ENCODE measurements at regions not wholly inside any gene's neighbourhood (a gene's known extent, or its start where the extent isn't known, plus 50 kb on each side); places are given as distances from the start of the nearest gene placed in this dataset.

DNA sequence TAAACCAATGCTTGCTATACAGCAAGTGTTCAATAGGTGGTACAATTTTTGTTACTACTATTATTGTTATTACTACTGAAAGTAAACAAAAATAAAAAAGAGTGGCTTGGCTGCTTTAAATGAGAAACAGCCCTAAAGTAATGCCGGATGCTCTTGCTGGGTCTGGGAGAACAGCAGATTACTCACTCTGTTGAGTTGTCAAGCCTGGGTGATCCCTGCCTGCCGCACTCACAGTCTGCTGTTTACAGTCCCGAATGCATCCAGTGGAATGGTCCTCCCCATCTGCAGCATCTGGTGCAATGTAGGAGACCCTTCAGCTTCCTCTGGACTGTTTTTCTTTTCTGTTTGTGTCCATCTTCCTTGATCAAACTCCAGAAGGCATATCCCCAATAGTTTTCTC, 102.7 kb upstream of the IVNS1ABP start:
- Histone ChIP-seq H3K36me3 (ENCODE audit: control insufficient read depth in 2 of 2, extremely low read depth in 1 of 2, insufficient read depth in 2 of 2, low read length in 2 of 2) (no peaks in the 10 kb centered on the region), H3K4me2 (ENCODE audit: insufficient read depth, low read length) (no peak overlapping the region), H3K4me3 (replicated peaks in 1 of 3; ENCODE audit: insufficient read depth in 1 of 3, low read depth in 1 of 3, low read length in 3 of 3) (no peak overlapping the region), H3K9ac (replicated peaks; ENCODE audit: extremely low read depth, insufficient read depth, low read length) (no peak overlapping the region), H2AFZ (ENCODE audit: low read depth, low read length) (no peak overlapping the region), H3K27me3 (ENCODE audit: control insufficient read depth in 2 of 2, insufficient read depth in 2 of 2, low read length in 2 of 2) (no peaks in the 10 kb centered on the region), H3K79me2 (ENCODE audit: control insufficient read depth, insufficient read depth, low read length) (no peaks in the 10 kb centered on the region), H3K27ac (ENCODE audit: insufficient read depth, low read depth, low read length) (no peak overlapping the region), H4K20me1 (replicated peaks; ENCODE audit: control insufficient read depth, extremely low read depth, insufficient read depth, low read length) (no peaks in the 10 kb centered on the region), H3K9me3 (replicated peaks; ENCODE audit: control insufficient read depth, insufficient read depth, low read length) (no peaks in the 10 kb centered on the region), H3K9me1 (replicated peaks; ENCODE audit: control insufficient read depth, extremely low read depth, insufficient read depth, low read length) (no peaks in the 10 kb centered on the region), H3K4me1 (ENCODE audit: control insufficient read depth, extremely low read depth, insufficient read depth, low read length) (no peaks in the 10 kb centered on the region)
- DNase-seq (ENCODE audit: low read depth, low spot score) = no peak
- no TSS peak for BruUV-seq (replicated peaks)
- FAIRE-seq = no peak
- TF ChIP-seq POLR2AphosphoS5 (IDR thresholded peaks at IDR 0.05; ENCODE audit: insufficient read depth, low read depth, low read length) (no peak), FOS (IDR thresholded peaks at IDR 0.05; ENCODE audit: borderline replicate concordance, insufficient read depth, low read length) (no peak), EZH2 (IDR thresholded peaks at IDR 0.05; ENCODE audit: borderline replicate concordance, low read depth, low read length, severe bottlenecking) (no peak), GATA2 (IDR thresholded peaks at IDR 0.05; ENCODE audit: insufficient read depth, insufficient read length, low read depth, low read length) (no peak), MYC (IDR thresholded peaks at IDR 0.05; ENCODE audit: low read depth, low read length) (no peak)
- ChIA-PET CTCF (no interaction called here), POLR2A (no interaction called here)
- dilution Hi-C loops (cut with MboI; ENCODE audit: extremely low pct_ligation_motif_present, low sequenced_read_pairs) = no loop called here
- intact Hi-C loops (cut with micrococcal nuclease) = no loop called here

DNA sequence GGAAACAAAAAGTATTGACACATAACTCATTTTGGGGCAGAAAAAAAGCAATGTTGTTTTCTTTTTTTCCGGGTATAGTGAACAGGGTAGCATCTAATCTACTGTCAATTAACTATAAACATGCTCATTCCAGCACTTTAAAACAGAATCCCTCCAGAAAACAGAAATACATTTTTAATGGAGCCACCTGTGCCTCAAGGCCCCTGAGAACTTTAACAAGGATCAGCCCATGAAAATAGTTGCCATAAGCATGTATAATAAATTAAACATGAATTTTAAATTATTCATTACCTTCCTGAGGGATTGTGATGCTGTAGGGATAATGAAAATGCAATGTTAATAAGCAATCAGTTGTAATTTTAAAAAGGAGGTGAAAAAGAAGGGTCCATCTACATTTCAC, 101.4 kb upstream of the IVNS1ABP start:
- CTCF ChIA-PET = interaction anchor here (0.8 to 1.6 kb wide), 7 partner anchors 8 to 262 kb away, joined by 3 to 4 read pairs (median 3); no protein-coding TSS in a partner anchor
- no peak overlapping the region for H3K9ac ChIP-seq (replicated peaks; ENCODE audit: extremely low read depth, insufficient read depth, low read length)
- H3K4me1 ChIP-seq (ENCODE audit: control insufficient read depth, extremely low read depth, insufficient read depth, low read length) = no peaks in the 10 kb centered on the region
- no peak overlapping the region for H2AFZ ChIP-seq (ENCODE audit: low read depth, low read length)
- H3K36me3 ChIP-seq (ENCODE audit: control insufficient read depth in 2 of 2, extremely low read depth in 1 of 2, insufficient read depth in 2 of 2, low read length in 2 of 2) = no peaks in the 10 kb centered on the region
- no peak for FAIRE-seq
- intact Hi-C loops (cut with micrococcal nuclease) = no loop called here
- no peaks in the 10 kb centered on the region for H4K20me1 ChIP-seq (replicated peaks; ENCODE audit: control insufficient read depth, extremely low read depth, insufficient read depth, low read length)
- H3K79me2 ChIP-seq (ENCODE audit: control insufficient read depth, insufficient read depth, low read length) = no peaks in the 10 kb centered on the region
- H3K9me1 ChIP-seq (replicated peaks; ENCODE audit: control insufficient read depth, extremely low read depth, insufficient read depth, low read length) = no peaks in the 10 kb centered on the region
- no peak overlapping the region for H3K4me3 ChIP-seq (replicated peaks in 1 of 3; ENCODE audit: insufficient read depth in 1 of 3, low read depth in 1 of 3, low read length in 3 of 3)
- no peaks in the 10 kb centered on the region for H3K27me3 ChIP-seq (ENCODE audit: control insufficient read depth in 2 of 2, insufficient read depth in 2 of 2, low read length in 2 of 2)
- POLR2A ChIA-PET = no interaction called here
- DNase-seq (ENCODE audit: low read depth, low spot score) = no peak
- BruUV-seq (replicated peaks) = no TSS peak
- no peak overlapping the region for H3K27ac ChIP-seq (ENCODE audit: insufficient read depth, low read depth, low read length)
- H3K4me2 ChIP-seq (ENCODE audit: insufficient read depth, low read length) = no peak overlapping the region
- no peaks in the 10 kb centered on the region for H3K9me3 ChIP-seq (replicated peaks; ENCODE audit: control insufficient read depth, insufficient read depth, low read length)
- TF ChIP-seq, protein P1, sequence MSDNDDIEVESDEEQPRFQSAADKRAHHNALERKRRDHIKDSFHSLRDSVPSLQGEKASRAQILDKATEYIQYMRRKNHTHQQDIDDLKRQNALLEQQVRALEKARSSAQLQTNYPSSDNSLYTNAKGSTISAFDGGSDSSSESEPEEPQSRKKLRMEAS (IDR thresholded peaks at IDR 0.05; ENCODE audit: insufficient read depth, insufficient read length) = no peak
- no peak for TF ChIP-seq GATA2 (IDR thresholded peaks at IDR 0.05; ENCODE audit: insufficient read depth, insufficient read length, low read depth, low read length)
- no peak for TF ChIP-seq EZH2 (IDR thresholded peaks at IDR 0.05; ENCODE audit: borderline replicate concordance, low read depth, low read length, severe bottlenecking)
- no peak for TF ChIP-seq JUN (IDR thresholded peaks at IDR 0.05; ENCODE audit: borderline replicate concordance, insufficient read depth, insufficient read length, low read depth)
- TF ChIP-seq POLR2A (IDR thresholded peaks at IDR 0.05; ENCODE audit: low read depth, low read length) = no peak
- TF ChIP-seq MYC (IDR thresholded peaks at IDR 0.05; ENCODE audit: low read depth, low read length) = no peak
- no peak for TF ChIP-seq POLR2AphosphoS5 (IDR thresholded peaks at IDR 0.05; ENCODE audit: insufficient read depth, low read depth, low read length)
- no peak for TF ChIP-seq FOS (IDR thresholded peaks at IDR 0.05; ENCODE audit: borderline replicate concordance, insufficient read depth, low read length)
- TF ChIP-seq, protein P2, sequence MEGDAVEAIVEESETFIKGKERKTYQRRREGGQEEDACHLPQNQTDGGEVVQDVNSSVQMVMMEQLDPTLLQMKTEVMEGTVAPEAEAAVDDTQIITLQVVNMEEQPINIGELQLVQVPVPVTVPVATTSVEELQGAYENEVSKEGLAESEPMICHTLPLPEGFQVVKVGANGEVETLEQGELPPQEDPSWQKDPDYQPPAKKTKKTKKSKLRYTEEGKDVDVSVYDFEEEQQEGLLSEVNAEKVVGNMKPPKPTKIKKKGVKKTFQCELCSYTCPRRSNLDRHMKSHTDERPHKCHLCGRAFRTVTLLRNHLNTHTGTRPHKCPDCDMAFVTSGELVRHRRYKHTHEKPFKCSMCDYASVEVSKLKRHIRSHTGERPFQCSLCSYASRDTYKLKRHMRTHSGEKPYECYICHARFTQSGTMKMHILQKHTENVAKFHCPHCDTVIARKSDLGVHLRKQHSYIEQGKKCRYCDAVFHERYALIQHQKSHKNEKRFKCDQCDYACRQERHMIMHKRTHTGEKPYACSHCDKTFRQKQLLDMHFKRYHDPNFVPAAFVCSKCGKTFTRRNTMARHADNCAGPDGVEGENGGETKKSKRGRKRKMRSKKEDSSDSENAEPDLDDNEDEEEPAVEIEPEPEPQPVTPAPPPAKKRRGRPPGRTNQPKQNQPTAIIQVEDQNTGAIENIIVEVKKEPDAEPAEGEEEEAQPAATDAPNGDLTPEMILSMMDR (IDR thresholded peaks at IDR 0.05; ENCODE audit: extremely low read depth in 1 of 2, insufficient read depth in 1 of 2, low read depth in 1 of 2, low read length in 2 of 2) = no peak
- dilution Hi-C loops (cut with MboI; ENCODE audit: extremely low pct_ligation_motif_present, low sequenced_read_pairs) = no loop called here

All from endothelial cell of umbilical vein (primary cell).